PC-3 (cell line): ENCODE measurements at regions not wholly inside any gene's neighbourhood (a gene's known extent, or its start where the extent isn't known, plus 50 kb on each side); places are given as distances from the start of the nearest gene placed in this dataset.
A peak's percentile ranks its signal among the peaks of the same experiment; 100 is the strongest.

Experiments
- ATAC-seq: fragments of 200-7000 bp; cut with Tn5 transposase; 2 replicates; pipeline ENCODE4 v1.9.1; 2020; ENCODE audit warnings: mild to moderate bottlenecking, moderate library complexity
- BruUV-seq: library from RNA; stranded (reverse); fragments of 400-500 nt; replicated peaks from 2 replicates; lab custom pipeline; 2021; lab: Mats Ljungman, UMichigan
- CTCF ChIA-PET: fragments of 300-600 bp; sonication (Branson Sonifier 250); formaldehyde crosslinking; loops from one replicate; lab custom pipeline; 2022; ENCODE audit warnings: antibody characterized with exemption; lab: Charles Lee
- POLR2A ChIA-PET: fragments of 300-600 bp; sonication (Branson Sonifier 250); formaldehyde crosslinking; loops from one replicate; lab custom pipeline; 2022; ENCODE audit warnings: antibody characterized with exemption; ENCODE audit not compliant: unreplicated experiment; lab: Charles Lee
- DNase-seq: peaks from one replicate; pipeline ENCODE4 v3.0.0-alpha.2; 2015
- H2AFZ ChIP-seq: fragments of 300-600 bp; sonication (generic); 2 replicates; pipeline ENCODE4 v1.6.0; 2016; ENCODE audit warnings: antibody characterized with exemption, low read length
- H3F3A ChIP-seq: fragments of 300-600 bp; sonication (generic); one replicate; pipeline ENCODE4 v1.6.0; 2017; ENCODE audit warnings: antibody characterized with exemption, low read length, control low read depth, mild to moderate bottlenecking; ENCODE audit not compliant: unreplicated experiment
- H3K27ac ChIP-seq: fragments of 300-600 bp; sonication (generic); 2 replicates; pipeline ENCODE4 v1.5.1; 2016; ENCODE audit warnings: mild to moderate bottlenecking, low read length
- H3K27me3 ChIP-seq: fragments of 300-600 bp; sonication (generic); 2 replicates; pipeline ENCODE4 v1.6.1; 2016; ENCODE audit warnings: low read length, mixed read lengths
- H3K36me3 ChIP-seq: fragments of 300-600 bp; sonication (generic); 2 replicates; pipeline ENCODE4 v1.6.1; 2016; ENCODE audit warnings: low read depth, mixed run types, low read length, mixed read lengths
- H3K4me1 ChIP-seq: fragments of 300-600 bp; sonication (generic); 2 replicates; pipeline ENCODE4 v1.5.1; 2016; ENCODE audit warnings: low read length; ENCODE audit not compliant: insufficient read depth
- H3K4me2 ChIP-seq: fragments of 300-600 bp; sonication (generic); 2 replicates; pipeline ENCODE4 v1.6.0; 2016; ENCODE audit warnings: low read length
- H3K4me3 ChIP-seq: fragments of 300-600 bp; sonication (generic); 2 replicates; pipeline ENCODE4 v1.5.1; 2016; ENCODE audit warnings: mild to moderate bottlenecking, low read length, mixed read lengths
- H3K79me2 ChIP-seq: fragments of 300-600 bp; sonication (generic); 2 replicates; pipeline ENCODE4 v1.6.1; 2017; ENCODE audit warnings: low read length, mixed read lengths
- H3K9ac ChIP-seq: fragments of 300-600 bp; sonication (generic); 2 replicates; pipeline ENCODE4 v1.6.0; 2016; ENCODE audit warnings: mild to moderate bottlenecking, low read length
- H3K9me2 ChIP-seq: fragments of 300-600 bp; sonication (generic); replicated peaks from 2 replicates; pipeline ENCODE4 v1.6.1; 2016; ENCODE audit warnings: mixed run types, low read length, mixed read lengths
- H3K9me3 ChIP-seq: fragments of 300-600 bp; sonication (generic); 2 replicates; pipeline ENCODE4 v1.6.1; 2016; ENCODE audit warnings: low read length, mixed read lengths
- H4K20me1 ChIP-seq: fragments of 300-600 bp; sonication (generic); 2 replicates; pipeline ENCODE4 v1.6.1; 2016; ENCODE audit warnings: low read length, mixed read lengths
- EZH2 ChIP-seq: fragments of 300-600 bp; sonication (generic); IDR thresholded peaks from one replicate; pipeline ENCODE4 v1.6.1; 2017; ENCODE audit warnings: antibody characterized with exemption, mild to moderate bottlenecking, low read length; ENCODE audit not compliant: unreplicated experiment
- EZH2phosphoT487 ChIP-seq: fragments of 300-600 bp; sonication (generic); IDR thresholded peaks from 2 replicates; pipeline ENCODE4 v1.6.1; 2018; ENCODE audit warnings: mild to moderate bottlenecking, antibody characterized with exemption, low read length, borderline replicate concordance
- intact Hi-C: fragments of 100-400 bp; cut with micrococcal nuclease; formaldehyde crosslinking; loops from 2 replicates; pipeline ENCODE4 v1.9.0; 2023
- TF ChIP-seq, protein P1 (sequence below): fragments of 300-600 bp; sonication (generic); conservative IDR thresholded peaks from 2 replicates; pipeline ENCODE4 v1.5.1; 2017; ENCODE audit warnings: antibody characterized with exemption, low read depth, mild to moderate bottlenecking, low read length

DNA sequence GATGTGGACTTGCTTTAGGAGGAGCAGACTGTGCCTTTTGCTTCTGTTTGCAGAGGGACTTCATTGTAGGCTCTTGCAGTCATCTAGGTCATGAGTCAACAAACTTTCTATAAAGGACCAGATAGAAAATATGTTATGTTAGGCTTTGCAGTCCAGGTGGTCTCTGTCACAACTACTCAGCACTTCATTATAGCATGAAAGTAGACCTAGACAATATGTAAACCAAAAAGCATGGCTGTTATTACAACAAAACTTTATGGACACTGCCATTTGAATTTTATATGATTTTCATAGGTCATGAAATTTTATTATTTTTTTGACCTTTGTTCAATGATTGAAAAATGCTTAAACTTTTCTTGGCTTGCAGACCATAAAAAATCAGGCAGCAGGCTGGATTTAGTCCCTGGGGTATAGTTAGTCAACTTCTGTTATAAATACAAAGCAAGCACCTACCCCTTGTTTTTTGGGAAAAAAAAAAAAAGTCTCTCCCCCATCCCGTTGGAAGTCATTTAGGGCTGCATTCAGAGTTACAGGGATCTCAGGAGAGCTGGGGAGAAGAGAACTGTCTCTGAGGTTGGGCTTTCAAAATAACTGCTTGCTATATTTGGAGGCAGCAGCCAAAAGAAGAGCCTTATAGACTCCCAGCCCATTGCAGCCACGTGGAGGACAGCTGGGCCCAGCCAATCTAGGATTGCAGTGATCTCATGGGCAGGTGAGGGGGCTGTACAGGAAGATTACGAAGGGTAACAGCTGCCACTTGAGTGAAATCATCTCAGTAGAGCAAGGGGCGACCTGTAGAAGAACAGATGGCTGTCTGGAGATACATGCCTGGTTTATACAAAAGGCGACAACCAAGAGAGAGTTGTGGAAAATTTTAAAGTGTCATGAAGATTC is 136.6 kb upstream of the TNC start:
- H3K9me3 ChIP-seq = no peaks in the 10 kb centered on the region
- H3K4me2 ChIP-seq = no peak overlapping the region
- H3K27me3 ChIP-seq = no peaks in the 10 kb centered on the region
- no peaks in the 10 kb centered on the region for H3F3A ChIP-seq
- CTCF ChIA-PET = interaction anchor here (0.6 kb wide), 1 partner anchor 209 kb away, joined by 3 read pairs; no protein-coding TSS in a partner anchor
- H3K4me1 ChIP-seq = peaks cover 33% of the 10 kb centered on the region
- POLR2A ChIA-PET = no interaction called here
- no peaks in the 10 kb centered on the region for H4K20me1 ChIP-seq
- DNase-seq (peak; percentile 1), ATAC-seq (no peak)
- intact Hi-C loops = no loop called here
- no peak overlapping the region for H3K27ac ChIP-seq
- no TSS peak for BruUV-seq
- no peak for TF ChIP-seq EZH2phosphoT487
- TF ChIP-seq EZH2 = no peak
- TF ChIP-seq, protein P1, sequence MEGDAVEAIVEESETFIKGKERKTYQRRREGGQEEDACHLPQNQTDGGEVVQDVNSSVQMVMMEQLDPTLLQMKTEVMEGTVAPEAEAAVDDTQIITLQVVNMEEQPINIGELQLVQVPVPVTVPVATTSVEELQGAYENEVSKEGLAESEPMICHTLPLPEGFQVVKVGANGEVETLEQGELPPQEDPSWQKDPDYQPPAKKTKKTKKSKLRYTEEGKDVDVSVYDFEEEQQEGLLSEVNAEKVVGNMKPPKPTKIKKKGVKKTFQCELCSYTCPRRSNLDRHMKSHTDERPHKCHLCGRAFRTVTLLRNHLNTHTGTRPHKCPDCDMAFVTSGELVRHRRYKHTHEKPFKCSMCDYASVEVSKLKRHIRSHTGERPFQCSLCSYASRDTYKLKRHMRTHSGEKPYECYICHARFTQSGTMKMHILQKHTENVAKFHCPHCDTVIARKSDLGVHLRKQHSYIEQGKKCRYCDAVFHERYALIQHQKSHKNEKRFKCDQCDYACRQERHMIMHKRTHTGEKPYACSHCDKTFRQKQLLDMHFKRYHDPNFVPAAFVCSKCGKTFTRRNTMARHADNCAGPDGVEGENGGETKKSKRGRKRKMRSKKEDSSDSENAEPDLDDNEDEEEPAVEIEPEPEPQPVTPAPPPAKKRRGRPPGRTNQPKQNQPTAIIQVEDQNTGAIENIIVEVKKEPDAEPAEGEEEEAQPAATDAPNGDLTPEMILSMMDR = no peak
- H2AFZ ChIP-seq = no peak overlapping the region
- no peaks in the 10 kb centered on the region; the same call in 1 of the 2 replicates for H3K36me3 ChIP-seq
- no peaks in the 10 kb centered on the region for H3K9me2 ChIP-seq
- H3K4me3 ChIP-seq = no peak overlapping the region
- H3K9ac ChIP-seq = no peak overlapping the region
- no peaks in the 10 kb centered on the region for H3K79me2 ChIP-seq

DNA sequence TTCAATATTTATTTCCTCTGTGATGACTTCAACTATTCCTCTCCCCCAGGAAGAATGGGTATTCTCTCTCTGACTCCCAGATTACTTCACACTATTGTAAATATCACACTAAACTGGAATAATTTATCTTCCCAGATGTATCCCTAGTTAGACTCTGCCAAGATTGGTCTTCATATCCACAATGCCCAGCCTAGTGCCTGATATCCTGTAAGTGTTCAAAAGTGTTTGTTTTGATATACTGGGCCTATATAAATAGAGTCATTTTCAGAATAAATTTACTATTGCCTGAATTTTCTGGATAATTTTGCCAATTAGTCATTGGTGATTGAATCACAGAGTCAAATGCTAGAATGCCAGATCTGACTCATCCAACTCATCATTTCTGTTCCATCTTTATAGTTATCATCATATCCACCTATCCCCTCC is 143.7 kb upstream of the TNC start:
- intact Hi-C loops = loop anchor here (1.0 to 5.0 kb wide), 2 partner anchors 112 to 154 kb away; no protein-coding TSS in a partner anchor
- H3K4me3 ChIP-seq = peak overlapping the region; percentile 38; the same call in 1 of the 2 replicates
- ChIA-PET POLR2A (no interaction called here), CTCF (no interaction called here)
- no peaks in the 10 kb centered on the region for H3K79me2 ChIP-seq
- ATAC-seq (peak; percentile 62), DNase-seq (peak; percentile 85)
- H2AFZ ChIP-seq = no peak overlapping the region
- peak overlapping the region; percentile 80 for H3K9ac ChIP-seq
- peak overlapping the region; percentile 73 for H3K4me2 ChIP-seq
- H3K4me1 ChIP-seq = peaks cover 55% of the 10 kb centered on the region
- H3K27me3 ChIP-seq = no peaks in the 10 kb centered on the region
- no peak for TF ChIP-seq EZH2
- no peak for TF ChIP-seq EZH2phosphoT487
- TF ChIP-seq, protein P1 = no peak
- peak overlapping the region; percentile 99 for H3K27ac ChIP-seq
- no TSS peak for BruUV-seq
- H3F3A ChIP-seq = peaks cover 5% of the 10 kb centered on the region
- H3K9me2 ChIP-seq = no peaks in the 10 kb centered on the region
- H3K9me3 ChIP-seq = no peaks in the 10 kb centered on the region
- no peaks in the 10 kb centered on the region for H3K36me3 ChIP-seq
- H4K20me1 ChIP-seq = no peaks in the 10 kb centered on the region; the same call in 1 of the 2 replicates

DNA sequence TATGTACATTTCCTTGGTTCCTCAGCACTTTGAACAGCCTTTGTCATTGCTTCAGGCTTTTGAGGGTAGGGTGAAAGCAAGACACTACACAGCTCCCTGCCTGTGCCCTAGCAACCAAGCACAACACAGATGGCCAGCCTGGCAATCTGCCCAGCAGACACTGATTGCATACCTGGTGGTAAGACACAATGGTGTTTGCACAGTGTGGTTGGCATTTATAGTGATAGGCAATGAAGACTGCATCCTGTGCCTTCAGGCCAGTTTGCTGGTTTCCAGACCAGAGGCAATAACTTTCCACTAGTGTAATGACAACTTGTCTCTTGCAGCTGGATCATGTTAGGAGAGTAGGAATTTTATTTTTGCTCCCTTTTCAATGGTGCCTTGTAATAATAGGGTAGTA is 144.5 kb upstream of the TNC start:
- Histone ChIP-seq H3K79me2 (no peaks in the 10 kb centered on the region), H4K20me1 (no peaks in the 10 kb centered on the region; the same call in 1 of the 2 replicates), H3K36me3 (no peaks in the 10 kb centered on the region), H2AFZ (no peak overlapping the region), H3K9ac (peak overlapping the region; percentile 80), H3K4me3 (0 out of 2 replicates have a peak overlapping the region, but pooled peaks have one; percentile 24), H3K4me1 (peaks cover 49% of the 10 kb centered on the region), H3K9me3 (no peaks in the 10 kb centered on the region), H3K27me3 (no peaks in the 10 kb centered on the region), H3K4me2 (peak overlapping the region; percentile 73), H3F3A (peaks cover 5% of the 10 kb centered on the region), H3K9me2 (no peaks in the 10 kb centered on the region), H3K27ac (peak overlapping the region; percentile 99)
- TF ChIP-seq EZH2phosphoT487 (no peak), EZH2 (no peak)
- TF ChIP-seq, protein P1 = no peak
- peak; percentile 99 for DNase-seq
- ChIA-PET CTCF (no interaction called here), POLR2A (no interaction called here)
- intact Hi-C loops = loop anchor here (1.0 to 5.0 kb wide), 2 partner anchors 111 to 155 kb away; no protein-coding TSS in a partner anchor
- no TSS peak for BruUV-seq
- peak; percentile 83 for ATAC-seq
